WTC11 (cell line): ENCODE measurements at regions not wholly inside any gene's neighbourhood (a gene's known extent, or its start where the extent isn't known, plus 50 kb on each side); places are given as distances from the start of the nearest gene placed in this dataset.

Experiments
- ATAC-seq: fragments of 200-7000 bp; cut with Tn5 transposase; 2 replicates; pipeline ENCODE4 v1.10.0; 2021; ENCODE audit warnings: mild to moderate bottlenecking, moderate library complexity
- CTCF ChIA-PET: fragments of 300-600 bp; sonication (Branson Sonifier 250); formaldehyde crosslinking; loops from one replicate; lab custom pipeline; 2021; ENCODE audit warnings: antibody characterized with exemption; lab: Charles Lee
- POLR2A ChIA-PET: fragments of 350-600 bp; sonication (Branson Sonifier 250); formaldehyde crosslinking; loops from one replicate; lab custom pipeline; 2021; ENCODE audit warnings: antibody characterized with exemption; lab: Charles Lee
- DNase-seq: peaks from one replicate; pipeline ENCODE4 v3.0.0; 2021; ENCODE audit warnings: low spot score
- H3K27ac Mint-ChIP-seq: 2 replicates; pipeline ENCODE4 v1.8.0; 2021; ENCODE audit warnings: mixed read lengths
- H3K27me3 Mint-ChIP-seq: 2 replicates; pipeline ENCODE4 v1.8.0; 2021; ENCODE audit warnings: low read depth, mild to moderate bottlenecking, moderate library complexity, mixed read lengths
- H3K36me3 Mint-ChIP-seq: 2 replicates; pipeline ENCODE4 v1.8.0; 2021; ENCODE audit warnings: mixed read lengths
- H3K4me1 Mint-ChIP-seq: 2 replicates; pipeline ENCODE4 v1.8.0; 2022; ENCODE audit warnings: mixed read lengths
- H3K4me3 Mint-ChIP-seq: 2 replicates; pipeline ENCODE4 v1.8.0; 2021; ENCODE audit warnings: mild to moderate bottlenecking, moderate library complexity, mixed read lengths
- H3K9me3 Mint-ChIP-seq: 2 replicates; pipeline ENCODE4 v1.8.0; 2021; ENCODE audit warnings: mixed read lengths
- ATF3 ChIP-seq: sonication (generic); formaldehyde crosslinking; conservative IDR thresholded peaks from 2 replicates; pipeline ENCODE4 v1.8.1; 2022; ENCODE audit warnings: mild to moderate bottlenecking, missing genetic modification reagents
- E2F1 ChIP-seq: sonication (generic); formaldehyde crosslinking; IDR thresholded peaks from 2 replicates; pipeline ENCODE4 v1.8.0; 2022; ENCODE audit warnings: mild to moderate bottlenecking, missing genetic modification reagents
- FOXK1 ChIP-seq: sonication (generic); formaldehyde crosslinking; IDR thresholded peaks from 2 replicates; pipeline ENCODE4 v1.8.0; 2022; ENCODE audit warnings: mild to moderate bottlenecking, moderate library complexity, missing genetic modification reagents
- HMGXB4 ChIP-seq: sonication (generic); formaldehyde crosslinking; IDR thresholded peaks from 2 replicates; pipeline ENCODE4 v1.8.1; 2023; ENCODE audit warnings: mild to moderate bottlenecking, moderate library complexity, missing genetic modification reagents
- JAZF1 ChIP-seq: fragments of 250-450 bp; sonication (Bioruptor Pico); IDR thresholded peaks from 2 replicates; pipeline ENCODE4 v1.9.0; 2021; ENCODE audit warnings: moderate library complexity, mild to moderate bottlenecking, inconsistent platforms
- MAX ChIP-seq: sonication (generic); formaldehyde crosslinking; IDR thresholded peaks from 2 replicates; pipeline ENCODE4 v1.8.0; 2022; ENCODE audit warnings: mild to moderate bottlenecking, missing genetic modification reagents
- MLX ChIP-seq: sonication (generic); formaldehyde crosslinking; IDR thresholded peaks from 2 replicates; pipeline ENCODE4 v1.8.1; 2023; ENCODE audit warnings: mild to moderate bottlenecking, missing genetic modification reagents, moderate library complexity
- MYBL2 ChIP-seq: sonication (generic); formaldehyde crosslinking; IDR thresholded peaks from 2 replicates; pipeline ENCODE4 v1.8.1; 2023; ENCODE audit warnings: mild to moderate bottlenecking, moderate library complexity, missing genetic modification reagents
- PREB ChIP-seq: sonication (generic); formaldehyde crosslinking; IDR thresholded peaks from 2 replicates; pipeline ENCODE4 v1.8.1; 2022; ENCODE audit warnings: mild to moderate bottlenecking, missing genetic modification reagents, moderate library complexity, borderline replicate concordance
- RORB ChIP-seq: fragments of 250-450 bp; sonication (Bioruptor Pico); IDR thresholded peaks from 2 replicates; pipeline ENCODE4 v1.9.0; 2021; ENCODE audit warnings: mild to moderate bottlenecking
- SMAD4 ChIP-seq: sonication (generic); formaldehyde crosslinking; IDR thresholded peaks from 2 replicates; pipeline ENCODE4 v1.8.0; 2022; ENCODE audit warnings: mild to moderate bottlenecking, missing genetic modification reagents
- SP1 ChIP-seq: sonication (generic); formaldehyde crosslinking; conservative IDR thresholded peaks from 2 replicates; pipeline ENCODE4 v1.8.1; 2022; ENCODE audit warnings: missing genetic modification reagents
- TEAD4 ChIP-seq: sonication (generic); formaldehyde crosslinking; IDR thresholded peaks from 2 replicates; pipeline ENCODE4 v1.8.0; 2022; ENCODE audit warnings: mild to moderate bottlenecking, missing genetic modification reagents
- TP53 ChIP-seq: sonication (generic); formaldehyde crosslinking; IDR thresholded peaks from 2 replicates; pipeline ENCODE4 v1.8.1; 2023; ENCODE audit warnings: mild to moderate bottlenecking, missing genetic modification reagents
- ZNF219 ChIP-seq: sonication (generic); formaldehyde crosslinking; IDR thresholded peaks from 2 replicates; pipeline ENCODE4 v1.8.0; 2023; ENCODE audit warnings: missing genetic modification reagents, mild to moderate bottlenecking, borderline replicate concordance
- ZNF232 ChIP-seq: sonication (generic); formaldehyde crosslinking; IDR thresholded peaks from 2 replicates; pipeline ENCODE4 v1.8.0; 2022; ENCODE audit warnings: mild to moderate bottlenecking, missing genetic modification reagents
- ZNF317 ChIP-seq: sonication (generic); formaldehyde crosslinking; IDR thresholded peaks from 2 replicates; pipeline ENCODE4 v1.8.1; 2023; ENCODE audit warnings: low read depth, mild to moderate bottlenecking, moderate library complexity, missing genetic modification reagents, borderline replicate concordance
- ZNF512 ChIP-seq: sonication (generic); formaldehyde crosslinking; IDR thresholded peaks from 2 replicates; pipeline ENCODE4 v1.8.1; 2022; ENCODE audit warnings: missing genetic modification reagents, borderline replicate concordance
- ZNF532 ChIP-seq: fragments of 250-450 bp; sonication (Bioruptor Pico); IDR thresholded peaks from 2 replicates; pipeline ENCODE4 v1.9.0; 2021; ENCODE audit warnings: mild to moderate bottlenecking, borderline replicate concordance

- peaks cover 4% of the 10 kb centered on the region for H3K4me1 Mint-ChIP-seq
- CTCF ChIA-PET: no interaction called here
- DNase-seq (no peak), ATAC-seq (no peak)
- H3K27ac Mint-ChIP-seq: no peak overlapping the region
- no peak for TF ChIP-seq RORB
- no peak for TF ChIP-seq PREB
- no peak for TF ChIP-seq MAX (CRISPR knock-in tag)
- no peak for TF ChIP-seq ZNF317
- no peak for TF ChIP-seq TP53 (CRISPR knock-in tag)
- TF ChIP-seq MLX (CRISPR knock-in tag): no peak
- no peak for TF ChIP-seq MYBL2 (CRISPR knock-in tag)
- TF ChIP-seq ZNF219 (CRISPR knock-in tag): no peak
- TF ChIP-seq E2F1: no peak
- H3K36me3 Mint-ChIP-seq: no peaks in the 10 kb centered on the region
- no peaks in the 10 kb centered on the region; the same call in 1 of the 2 replicates for H3K27me3 Mint-ChIP-seq
- H3K4me3 Mint-ChIP-seq: no peak overlapping the region
- no peaks in the 10 kb centered on the region for H3K9me3 Mint-ChIP-seq
- POLR2A ChIA-PET: no interaction called here
These were observed 163.0 kb upstream of the DAB1 start for GRCh38 chr1:57586842-57587241.

- DNase-seq (no peak), ATAC-seq (no peak)
- POLR2A ChIA-PET: no interaction called here
- Mint-ChIP-seq H3K36me3 (no peaks in the 10 kb centered on the region), H3K4me3 (no peak overlapping the region), H3K9me3 (no peaks in the 10 kb centered on the region), H3K4me1 (peaks cover 16% of the 10 kb centered on the region), H3K27ac (no peak overlapping the region), H3K27me3 (no peaks in the 10 kb centered on the region)
- CTCF ChIA-PET: no interaction called here
- TF ChIP-seq ATF3 (CRISPR knock-in tag) (no peak), ZNF317 (no peak), ZNF532 (CRISPR knock-in tag) (no peak), HMGXB4 (no peak), TEAD4 (CRISPR knock-in tag) (no peak), SMAD4 (CRISPR knock-in tag) (no peak), ZNF219 (CRISPR knock-in tag) (no peak), JAZF1 (no peak), SP1 (CRISPR knock-in tag) (no peak), ZNF512 (CRISPR knock-in tag) (no peak), ZNF232 (CRISPR knock-in tag) (no peak), FOXK1 (CRISPR knock-in tag) (no peak)
These were observed 154.8 kb upstream of the DAB1 start for GRCh38 chr1:57578680-57579079.
